ENCODE measurements at regions not wholly inside any gene's neighbourhood (a gene's known extent, or its start where the extent isn't known, plus 50 kb on each side); places are given as distances from the start of the nearest gene placed in this dataset.

DNA sequence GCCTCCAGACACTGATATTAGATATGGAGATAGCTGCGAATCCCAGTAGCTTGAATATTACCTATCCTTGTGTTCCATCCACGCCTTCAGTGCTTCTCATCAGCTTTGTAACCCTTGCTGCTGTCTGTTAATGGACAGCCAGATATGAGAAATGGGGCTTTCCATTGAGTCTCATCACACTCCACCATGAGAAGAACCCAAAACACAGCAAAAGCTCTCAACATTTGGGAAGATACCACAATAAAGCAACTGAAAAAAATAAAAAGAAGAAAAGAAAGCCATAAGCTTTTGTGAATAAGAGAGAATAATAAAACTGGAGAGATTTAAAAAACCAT is 225.4 kb downstream of the GALC start:
- H4K20me1 ChIP-seq (ENCODE audit: control insufficient read depth, insufficient read depth, low read depth, low read length): no peaks in the 10 kb centered on the region
- H3K27me3 ChIP-seq (ENCODE audit: control insufficient read depth, low read length): no peaks in the 10 kb centered on the region
- no peaks in the 10 kb centered on the region for H3K9me3 ChIP-seq (ENCODE audit: control insufficient read depth, insufficient read depth, low read length)
- no peaks in the 10 kb centered on the region for H3K79me2 ChIP-seq (ENCODE audit: control insufficient read depth, low read length)
- no peak overlapping the region for H3K4me3 ChIP-seq (ENCODE audit: low read length)
- no peak overlapping the region for H3K27ac ChIP-seq (ENCODE audit: low read depth, low read length)
- no peaks in the 10 kb centered on the region for H3F3A ChIP-seq (ENCODE audit: control insufficient read depth, insufficient read depth)
- H3K4me1 ChIP-seq (ENCODE audit: control insufficient read depth, low read length): no peaks in the 10 kb centered on the region
- TF ChIP-seq, protein P1, sequence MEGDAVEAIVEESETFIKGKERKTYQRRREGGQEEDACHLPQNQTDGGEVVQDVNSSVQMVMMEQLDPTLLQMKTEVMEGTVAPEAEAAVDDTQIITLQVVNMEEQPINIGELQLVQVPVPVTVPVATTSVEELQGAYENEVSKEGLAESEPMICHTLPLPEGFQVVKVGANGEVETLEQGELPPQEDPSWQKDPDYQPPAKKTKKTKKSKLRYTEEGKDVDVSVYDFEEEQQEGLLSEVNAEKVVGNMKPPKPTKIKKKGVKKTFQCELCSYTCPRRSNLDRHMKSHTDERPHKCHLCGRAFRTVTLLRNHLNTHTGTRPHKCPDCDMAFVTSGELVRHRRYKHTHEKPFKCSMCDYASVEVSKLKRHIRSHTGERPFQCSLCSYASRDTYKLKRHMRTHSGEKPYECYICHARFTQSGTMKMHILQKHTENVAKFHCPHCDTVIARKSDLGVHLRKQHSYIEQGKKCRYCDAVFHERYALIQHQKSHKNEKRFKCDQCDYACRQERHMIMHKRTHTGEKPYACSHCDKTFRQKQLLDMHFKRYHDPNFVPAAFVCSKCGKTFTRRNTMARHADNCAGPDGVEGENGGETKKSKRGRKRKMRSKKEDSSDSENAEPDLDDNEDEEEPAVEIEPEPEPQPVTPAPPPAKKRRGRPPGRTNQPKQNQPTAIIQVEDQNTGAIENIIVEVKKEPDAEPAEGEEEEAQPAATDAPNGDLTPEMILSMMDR (IDR thresholded peaks at IDR 0.05; ENCODE audit: low read depth, low read length, poor library complexity, severe bottlenecking): no peak
- no peak for TF ChIP-seq EZH2phosphoT487 (IDR thresholded peaks at IDR 0.05; ENCODE audit: borderline replicate concordance, low read length)
- H3K36me3 ChIP-seq (ENCODE audit: control insufficient read depth, low read length): no peaks in the 10 kb centered on the region
- no peaks in the 10 kb centered on the region for H3K9me2 ChIP-seq (replicated peaks; ENCODE audit: control insufficient read depth, low read length)
- no peak overlapping the region for H3K4me2 ChIP-seq (ENCODE audit: low read length)

GRCh38 chr14:87758876-87759275 is 234.1 kb downstream of the GALC start:
- TF ChIP-seq EZH2phosphoT487 (IDR thresholded peaks at IDR 0.05; ENCODE audit: borderline replicate concordance, low read length): no peak
- TF ChIP-seq, protein P1 (IDR thresholded peaks at IDR 0.05; ENCODE audit: low read depth, low read length, poor library complexity, severe bottlenecking): no peak

GRCh38 chr14:87756661-87757060 is 236.3 kb downstream of the GALC start:
- TF ChIP-seq, protein P1 (IDR thresholded peaks at IDR 0.05; ENCODE audit: low read depth, low read length, poor library complexity, severe bottlenecking): no peak
- TF ChIP-seq EZH2phosphoT487 (IDR thresholded peaks at IDR 0.05; ENCODE audit: borderline replicate concordance, low read length): no peak
- H3K4me2 ChIP-seq (ENCODE audit: low read length): no peak overlapping the region

More at GRCh38 chr14:87758876-87759275, 234.1 kb downstream of the GALC start:
- no peak overlapping the region for H3K4me3 ChIP-seq (ENCODE audit: low read length)
- H4K20me1 ChIP-seq (ENCODE audit: control insufficient read depth, insufficient read depth, low read depth, low read length): no peaks in the 10 kb centered on the region
- no peaks in the 10 kb centered on the region for H3K4me1 ChIP-seq (ENCODE audit: control insufficient read depth, low read length)
- H3K27ac ChIP-seq (ENCODE audit: low read depth, low read length): no peak overlapping the region
- no peaks in the 10 kb centered on the region for H3K9me3 ChIP-seq (ENCODE audit: control insufficient read depth, insufficient read depth, low read length)
- H3F3A ChIP-seq (ENCODE audit: control insufficient read depth, insufficient read depth): no peaks in the 10 kb centered on the region
- H3K36me3 ChIP-seq (ENCODE audit: control insufficient read depth, low read length): no peaks in the 10 kb centered on the region
- H3K9me2 ChIP-seq (replicated peaks; ENCODE audit: control insufficient read depth, low read length): no peaks in the 10 kb centered on the region
- H3K4me2 ChIP-seq (ENCODE audit: low read length): no peak overlapping the region
- H3K79me2 ChIP-seq (ENCODE audit: control insufficient read depth, low read length): no peaks in the 10 kb centered on the region
- H3K27me3 ChIP-seq (ENCODE audit: control insufficient read depth, low read length): no peaks in the 10 kb centered on the region

More at GRCh38 chr14:87756661-87757060, 236.3 kb downstream of the GALC start:
- no peaks in the 10 kb centered on the region for H3K9me3 ChIP-seq (ENCODE audit: control insufficient read depth, insufficient read depth, low read length)
- no peaks in the 10 kb centered on the region for H3K9me2 ChIP-seq (replicated peaks; ENCODE audit: control insufficient read depth, low read length)
- H3K4me3 ChIP-seq (ENCODE audit: low read length): no peak overlapping the region
- no peak overlapping the region for H3K27ac ChIP-seq (ENCODE audit: low read depth, low read length)
- H4K20me1 ChIP-seq (ENCODE audit: control insufficient read depth, insufficient read depth, low read depth, low read length): no peaks in the 10 kb centered on the region
- H3K79me2 ChIP-seq (ENCODE audit: control insufficient read depth, low read length): no peaks in the 10 kb centered on the region
- no peaks in the 10 kb centered on the region for H3K27me3 ChIP-seq (ENCODE audit: control insufficient read depth, low read length)
- no peaks in the 10 kb centered on the region for H3K4me1 ChIP-seq (ENCODE audit: control insufficient read depth, low read length)
- no peaks in the 10 kb centered on the region for H3F3A ChIP-seq (ENCODE audit: control insufficient read depth, insufficient read depth)
- H3K36me3 ChIP-seq (ENCODE audit: control insufficient read depth, low read length): no peaks in the 10 kb centered on the region
